ENCODE measurements at regions not wholly inside any gene's neighbourhood (a gene's known extent, or its start where the extent isn't known, plus 50 kb on each side); places are given as distances from the start of the nearest gene placed in this dataset.

DNA sequence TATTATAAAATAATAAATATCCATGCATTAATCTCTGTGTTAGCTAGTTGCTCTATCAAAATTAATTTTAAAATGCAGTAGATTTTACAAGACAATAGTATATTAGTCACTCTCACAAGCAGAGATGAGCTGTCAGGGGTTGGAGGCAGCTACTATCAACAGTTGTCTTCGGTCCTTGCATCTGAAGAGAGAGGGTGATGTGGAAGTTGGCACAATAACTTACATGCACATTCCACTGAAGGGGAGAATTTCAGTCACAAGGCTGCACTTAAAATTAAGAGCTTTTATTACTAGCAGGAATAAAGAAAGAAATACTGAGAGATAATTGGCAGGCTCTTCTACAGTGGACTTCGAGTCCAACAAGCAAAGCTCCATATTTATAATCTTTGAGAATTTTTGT lies 166.9 kb upstream of the DCN start:
- no peak for DNase-seq (ENCODE audit: low read depth in 4 of 4, low spot score in 2 of 4)

- no peak for DNase-seq (ENCODE audit: low read depth in 4 of 4, low spot score in 2 of 4)
Measured at GRCh38 chr12:91347481-91348214, 165.0 kb upstream of the DCN start.

DNA sequence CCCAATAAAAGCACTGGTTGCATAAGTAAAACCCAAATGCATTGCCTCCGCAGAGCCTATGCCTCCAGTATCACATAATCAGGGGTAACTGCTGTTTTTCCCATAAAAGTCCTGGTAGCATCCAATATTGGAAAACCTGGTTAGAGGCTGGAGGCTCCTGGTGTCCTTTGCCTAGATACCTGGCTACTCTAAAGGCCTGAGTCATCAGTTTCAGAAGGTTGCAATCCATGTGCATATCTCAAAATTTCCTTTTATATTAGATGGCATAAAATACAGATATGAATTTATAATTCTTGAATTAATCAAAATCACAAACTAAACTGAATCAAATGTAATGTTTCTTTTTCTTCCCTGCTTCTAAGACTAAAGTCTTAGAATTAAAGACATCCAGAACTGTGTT lies 164.2 kb upstream of the DCN start:
- no peak for DNase-seq (ENCODE audit: low read depth in 4 of 4, low spot score in 2 of 4)

GRCh38 chr12:91344408-91344807 lies 161.8 kb upstream of the DCN start:
- no peak for DNase-seq (ENCODE audit: low read depth in 4 of 4, low spot score in 2 of 4)

DNA sequence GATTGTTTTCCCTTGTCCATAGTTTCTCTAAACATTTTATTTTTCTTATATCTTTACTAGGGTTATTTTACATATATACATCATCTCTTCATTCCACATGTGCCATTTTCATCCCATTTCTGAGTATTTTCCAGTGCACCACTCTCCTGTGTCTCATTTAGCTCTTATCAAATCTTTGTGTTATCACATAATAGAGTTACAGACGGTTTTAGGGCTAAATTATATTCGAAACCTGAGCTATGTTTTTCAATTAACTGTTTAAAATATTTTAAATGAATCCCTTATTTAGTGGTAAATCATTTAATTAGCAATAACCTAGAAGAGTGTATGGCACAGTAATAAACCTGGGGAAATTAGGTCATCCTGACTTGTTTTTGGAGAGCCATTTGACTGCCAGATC lies 160.4 kb upstream of the DCN start:
- DNase-seq (ENCODE audit: low read depth in 4 of 4, low spot score in 2 of 4), result no peak

DNA sequence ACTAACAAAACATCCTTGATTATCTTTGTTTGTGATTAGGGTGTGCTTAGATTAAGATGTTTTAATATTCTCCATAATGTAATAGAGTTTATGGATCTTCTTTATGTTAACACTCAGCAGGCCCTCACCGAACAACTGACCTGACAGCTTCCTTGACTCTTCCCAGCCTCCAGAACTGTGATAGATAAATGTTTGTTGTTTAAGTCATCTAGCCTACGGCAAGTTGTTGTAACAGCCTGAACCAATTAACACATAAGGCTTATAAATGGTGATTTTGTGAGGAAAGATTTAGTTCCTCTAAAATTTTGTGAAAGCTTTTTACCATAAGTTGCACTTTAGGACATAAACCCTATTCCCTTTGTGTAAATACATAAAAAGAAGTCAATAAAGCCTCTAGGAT lies 156.5 kb upstream of the DCN start:
- DNase-seq (ENCODE audit: low read depth in 4 of 4, low spot score in 2 of 4), result no peak

GRCh38 chr12:91335699-91336098 lies 153.1 kb upstream of the DCN start:
- DNase-seq (ENCODE audit: low read depth in 4 of 4, low spot score in 2 of 4), result no peak

- DNase-seq (ENCODE audit: low read depth in 4 of 4, low spot score in 2 of 4), result no peak
Measured at GRCh38 chr12:91333966-91334365, 151.3 kb upstream of the DCN start.

- no peak for DNase-seq (ENCODE audit: low read depth in 4 of 4, low spot score in 2 of 4)
Measured at GRCh38 chr12:91332302-91332701, 149.7 kb upstream of the DCN start.

GRCh38 chr12:91331371-91331770 lies 148.8 kb upstream of the DCN start:
- no peak for DNase-seq (ENCODE audit: low read depth in 4 of 4, low spot score in 2 of 4)

DNA sequence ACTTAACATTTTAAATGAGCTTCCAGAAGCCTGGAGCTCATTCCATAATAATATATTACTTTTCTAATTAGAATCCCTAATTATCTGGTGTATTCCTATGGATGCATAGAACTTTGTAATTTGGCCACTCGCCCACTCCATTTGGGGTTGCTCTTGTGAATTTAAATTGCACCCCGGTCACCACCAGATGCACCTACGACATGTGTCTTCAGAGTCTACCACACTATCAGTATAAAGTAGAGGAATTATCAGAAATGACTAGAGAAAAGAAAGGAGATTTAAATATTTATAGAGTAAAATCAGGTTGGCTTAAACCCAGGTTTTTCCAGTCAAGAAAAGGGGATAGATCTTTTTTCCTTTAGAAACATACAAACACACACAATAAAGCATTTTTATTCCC lies 145.8 kb upstream of the DCN start:
- DNase-seq (ENCODE audit: low read depth in 4 of 4, low spot score in 2 of 4), result no peak

GRCh38 chr12:91327889-91328288 lies 145.3 kb upstream of the DCN start:
- no peak for DNase-seq (ENCODE audit: low read depth in 4 of 4, low spot score in 2 of 4)

DNA sequence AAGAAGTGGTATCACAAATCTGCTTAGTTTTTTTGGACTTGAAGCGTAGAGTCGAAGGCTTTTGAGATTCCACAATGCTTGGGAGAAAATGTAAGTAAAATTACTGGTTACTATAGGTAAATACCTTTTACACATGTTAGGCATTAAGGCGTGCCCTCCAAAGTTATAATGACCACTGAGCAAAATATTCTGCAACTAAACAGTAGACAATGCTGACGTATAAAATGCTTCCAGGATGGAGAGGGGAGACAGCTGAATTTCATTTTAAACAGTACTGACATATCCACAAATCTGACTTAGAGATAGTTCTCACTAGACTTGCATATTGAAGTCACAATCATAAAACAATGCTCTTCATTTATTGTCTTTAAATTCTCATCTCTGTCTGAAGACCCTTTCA lies 144.5 kb upstream of the DCN start:
- no peak for DNase-seq (ENCODE audit: low read depth in 4 of 4, low spot score in 2 of 4)

DNA sequence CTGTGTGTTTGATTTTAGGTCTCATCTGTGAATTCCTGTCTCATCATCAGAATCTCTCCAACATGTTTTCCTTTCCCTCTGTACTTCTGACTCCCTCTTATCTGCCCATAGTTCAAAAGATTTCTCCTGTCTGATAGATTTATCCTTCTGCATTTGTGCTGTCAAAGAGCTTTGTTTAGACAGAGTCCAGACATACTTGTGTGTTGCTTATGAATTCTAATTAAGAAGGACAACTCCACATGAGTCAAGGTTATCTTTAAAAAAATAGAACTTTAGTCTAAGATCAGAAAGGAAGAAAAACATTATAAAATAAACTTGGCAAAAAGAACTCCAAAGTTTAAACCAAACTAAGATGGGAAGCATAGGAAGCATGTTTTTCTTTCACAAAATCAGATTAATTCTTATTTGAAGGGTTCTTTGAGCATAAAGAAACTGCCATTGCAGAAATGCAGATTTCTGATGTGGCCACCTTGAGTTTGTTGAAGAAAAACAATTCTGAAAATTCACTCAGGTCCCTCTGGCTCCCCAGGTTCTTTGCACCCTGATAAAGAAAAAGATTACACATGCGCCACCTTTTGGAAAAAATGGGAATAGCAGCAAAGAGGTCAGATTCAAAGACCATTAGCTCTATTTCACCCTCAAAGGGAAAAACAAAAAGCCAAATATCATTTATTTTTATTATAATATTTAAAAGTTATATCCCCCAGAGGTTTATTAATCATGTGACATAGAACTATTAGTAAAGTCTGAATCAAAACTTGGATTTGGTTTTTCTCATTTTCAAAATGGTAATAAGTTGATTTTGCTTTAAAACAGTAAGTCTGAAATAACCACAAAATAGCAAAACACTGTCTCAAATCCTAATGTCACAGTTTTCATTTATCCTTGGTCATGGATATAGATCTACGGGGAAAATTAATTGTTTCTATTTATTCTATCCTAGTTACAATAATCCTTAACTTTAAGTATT lies 143.7 kb upstream of the DCN start:
- peak in 2 of 4 donors; percentile 50 to 52 for DNase-seq (ENCODE audit: low read depth in 4 of 4, low spot score in 2 of 4)

DNA sequence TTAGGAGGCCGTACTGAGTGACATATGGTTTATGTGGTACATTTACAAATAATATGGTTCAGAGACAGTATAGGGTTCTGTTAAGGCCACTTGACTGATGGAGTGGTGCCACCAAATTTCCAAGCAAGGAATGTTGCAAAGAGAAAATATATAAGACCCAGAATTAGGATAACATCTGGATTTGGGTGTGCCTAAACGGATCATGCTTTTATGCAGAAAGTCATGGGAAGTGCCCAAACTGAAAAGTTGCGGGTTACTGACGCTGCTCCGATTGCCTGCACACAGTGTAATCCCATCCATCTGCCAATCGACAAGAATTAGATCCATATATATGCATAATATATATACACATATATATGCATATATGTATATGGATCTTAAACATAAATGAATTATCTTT lies 138.4 kb upstream of the DCN start:
- no peak for DNase-seq (ENCODE audit: low read depth in 4 of 4, low spot score in 2 of 4)

- no peak for DNase-seq (ENCODE audit: low read depth in 4 of 4, low spot score in 2 of 4)
Measured at GRCh38 chr12:91319071-91319760, 136.6 kb upstream of the DCN start.

GRCh38 chr12:91317306-91317705 lies 134.7 kb upstream of the DCN start:
- DNase-seq (ENCODE audit: low read depth in 4 of 4, low spot score in 2 of 4), result no peak

GRCh38 chr12:91316907-91317269 lies 134.3 kb upstream of the DCN start:
- no peak for DNase-seq (ENCODE audit: low read depth in 4 of 4, low spot score in 2 of 4)

DNA sequence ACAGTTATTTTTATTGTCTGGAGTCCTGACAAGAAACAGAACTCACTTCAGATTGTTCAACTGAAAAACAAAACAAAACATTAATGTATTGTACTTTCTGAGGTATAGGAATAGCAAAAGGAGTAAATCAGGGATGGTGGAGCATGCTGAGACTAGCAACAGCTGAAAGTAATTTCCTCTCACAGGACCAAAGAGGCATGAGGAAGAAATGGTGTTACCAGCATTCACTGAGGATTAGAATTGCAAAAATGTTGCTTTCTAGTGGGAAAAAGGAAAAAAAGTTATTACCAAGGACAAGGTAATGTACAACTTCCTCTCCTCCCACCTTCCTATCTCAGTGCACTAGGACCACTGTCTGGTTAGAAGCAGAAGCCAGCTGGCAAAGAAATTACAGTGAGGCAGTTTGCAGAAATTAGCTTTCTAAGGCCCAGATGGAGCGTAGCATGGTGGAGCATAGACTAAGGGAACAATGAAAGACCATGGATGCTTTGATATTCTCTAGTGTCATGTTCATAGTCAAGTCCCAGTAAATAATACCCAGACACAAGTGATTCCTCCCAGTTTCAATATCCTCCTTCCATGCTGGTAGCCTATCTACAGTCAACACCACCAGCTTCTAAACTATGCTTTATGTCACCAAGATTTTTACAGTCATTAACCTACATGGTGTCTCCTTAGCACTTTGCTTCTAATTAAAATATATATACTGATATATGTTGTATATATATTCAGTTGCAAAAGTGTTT lies 133.7 kb upstream of the DCN start:
- no peak for DNase-seq (ENCODE audit: low read depth in 4 of 4, low spot score in 2 of 4)

GRCh38 chr12:91311081-91311480 lies 128.5 kb upstream of the DCN start:
- DNase-seq (ENCODE audit: low read depth in 4 of 4, low spot score in 2 of 4), result no peak

GRCh38 chr12:91309450-91309849 lies 126.8 kb upstream of the DCN start:
- no peak for DNase-seq (ENCODE audit: low read depth in 4 of 4, low spot score in 2 of 4)
